Mesendoderm (in vitro differentiated cells): ENCODE measurements at regions not wholly inside any gene's neighbourhood (a gene's known extent, or its start where the extent isn't known, plus 50 kb on each side); places are given as distances from the start of the nearest gene placed in this dataset.
"Not testable (repeated sequence)": the region's sequence is repeated elsewhere in the genome, so short reads cannot be mapped to it uniquely, and the experiment has no call there.

ENCODE experiments used
- DNase-seq: peaks from one replicate; pipeline ENCODE4 v3.0.0; 2013
- H2AK5ac ChIP-seq: 2 replicates; pipeline ENCODE4 v1.6.1; 2013; ENCODE audit warnings: low read length, inconsistent platforms
- H2BK120ac ChIP-seq: 2 replicates; pipeline ENCODE4 v1.6.1; 2013; ENCODE audit warnings: low read depth, mild to moderate bottlenecking, low read length, moderate library complexity, mixed read lengths
- H2BK15ac ChIP-seq: replicated peaks from 2 replicates; pipeline ENCODE4 v1.6.1; 2013; ENCODE audit warnings: low read depth, mild to moderate bottlenecking, moderate library complexity
- H2BK5ac ChIP-seq: 2 replicates; pipeline ENCODE4 v1.6.1; 2013; ENCODE audit warnings: low read length, inconsistent platforms
- H3K18ac ChIP-seq: 2 replicates; pipeline ENCODE4 v1.6.1; 2013; ENCODE audit warnings: mild to moderate bottlenecking, low read length, mixed read lengths
- H3K23ac ChIP-seq: one replicate; pipeline ENCODE4 v1.6.1; 2013; ENCODE audit warnings: low read length
- H3K27ac ChIP-seq: 2 replicates; pipeline ENCODE4 v1.5.1; 2013; ENCODE audit warnings: low read depth, mild to moderate bottlenecking, inconsistent platforms, low read length, moderate library complexity
- H3K27me3 ChIP-seq: 2 replicates; pipeline ENCODE4 v1.6.1; 2013; ENCODE audit warnings: low read length, control low read depth, mild to moderate bottlenecking, inconsistent platforms; ENCODE audit not compliant: insufficient read depth, poor library complexity
- H3K36me3 ChIP-seq: 2 replicates; pipeline ENCODE4 v1.6.1; 2013; ENCODE audit warnings: low read length, inconsistent platforms; ENCODE audit not compliant: control insufficient read depth, insufficient read depth
- H3K4ac ChIP-seq: one replicate; pipeline ENCODE4 v1.6.1; 2013; ENCODE audit warnings: low read depth, mild to moderate bottlenecking, low read length, moderate library complexity
- H3K4me1 ChIP-seq: 2 replicates; pipeline ENCODE4 v1.6.1; 2013; ENCODE audit warnings: low read depth, low read length, inconsistent platforms; ENCODE audit not compliant: control insufficient read depth
- H3K4me2 ChIP-seq: 2 replicates; pipeline ENCODE4 v1.6.1; 2013; ENCODE audit warnings: low read length
- H3K4me3 ChIP-seq: 2 replicates; pipeline ENCODE4 v1.5.1; 2013; ENCODE audit warnings: mild to moderate bottlenecking, low read length
- H3K56ac ChIP-seq: one replicate; pipeline ENCODE4 v1.6.1; 2013; ENCODE audit warnings: low read length
- H3K79me1 ChIP-seq: 2 replicates; pipeline ENCODE4 v1.6.1; 2013; ENCODE audit warnings: low read length, inconsistent platforms
- H3K79me2 ChIP-seq: 2 replicates; pipeline ENCODE4 v1.6.1; 2013; ENCODE audit warnings: mild to moderate bottlenecking, low read length; ENCODE audit not compliant: control insufficient read depth, insufficient read depth
- H3K9ac ChIP-seq: 2 replicates; pipeline ENCODE4 v1.6.1; 2013; ENCODE audit warnings: low read length, inconsistent platforms
- H4K5ac ChIP-seq: one replicate; pipeline ENCODE4 v1.6.1; 2013; ENCODE audit warnings: low read length
- H4K8ac ChIP-seq: one replicate; pipeline ENCODE4 v1.6.1; 2013; ENCODE audit warnings: low read depth, mild to moderate bottlenecking, control low read depth, low read length, moderate library complexity
- WGBS: extraction: QIAGEN DNeasy Blood & Tissue Kit; methylation state at CpG from one replicate; pipeline ENCODE4 v1.1.7; 2013; ENCODE audit warnings: low lambda C conversion rate, missing lambda C conversion rate; ENCODE audit not compliant: insufficient coverage; ENCODE audit errors: extremely low coverage; 5-methylcytosine and 5-hydroxymethylcytosine counted together

- H2BK5ac ChIP-seq, H3K4me2 ChIP-seq, H3K79me2 ChIP-seq, H4K5ac ChIP-seq, H3K79me1 ChIP-seq, H3K27ac ChIP-seq, H3K18ac ChIP-seq, H3K56ac ChIP-seq, H3K4me1 ChIP-seq, H2BK120ac ChIP-seq, H2BK15ac ChIP-seq, H3K4ac ChIP-seq, H3K27me3 ChIP-seq, H4K8ac ChIP-seq, H3K36me3 ChIP-seq, H3K4me3 ChIP-seq, H3K23ac ChIP-seq, H3K9ac ChIP-seq, H2AK5ac ChIP-seq, DNase-seq: not testable (repeated sequence)
- WGBS: no CpG with 5 or more reads among the region's 3 CpGs
Measured at GRCh38 chr9:63347347-63347746, 1937.7 kb downstream of the FOXD4L5 start.

GRCh38 chr9:63346310-63347048 is 1938.5 kb downstream of the FOXD4L5 start:
- not testable (repeated sequence) for H3K56ac ChIP-seq, H3K4me2 ChIP-seq, H3K4ac ChIP-seq, H2BK120ac ChIP-seq, H4K5ac ChIP-seq, H3K79me1 ChIP-seq, H4K8ac ChIP-seq, H3K18ac ChIP-seq, H3K4me1 ChIP-seq, H2AK5ac ChIP-seq, H3K27ac ChIP-seq, H2BK15ac ChIP-seq, H3K27me3 ChIP-seq, H3K23ac ChIP-seq, H3K79me2 ChIP-seq, H3K36me3 ChIP-seq, H3K9ac ChIP-seq, H2BK5ac ChIP-seq, H3K4me3 ChIP-seq
- WGBS: no CpG with 5 or more reads among the region's 14 CpGs
- DNase-seq: peak; percentile 54

- H2AK5ac ChIP-seq, H3K18ac ChIP-seq, H3K4me1 ChIP-seq, H3K9ac ChIP-seq, H3K23ac ChIP-seq, DNase-seq, H3K4ac ChIP-seq, H2BK120ac ChIP-seq, H3K36me3 ChIP-seq, H3K4me2 ChIP-seq, H3K79me2 ChIP-seq, H4K8ac ChIP-seq, H3K56ac ChIP-seq, H3K79me1 ChIP-seq, H2BK15ac ChIP-seq, H4K5ac ChIP-seq, H3K4me3 ChIP-seq, H3K27ac ChIP-seq, H3K27me3 ChIP-seq, H2BK5ac ChIP-seq: not testable (repeated sequence)
- no CpG with 5 or more reads among the region's 5 CpGs for WGBS
Measured at GRCh38 chr9:63344408-63344807, 1940.6 kb downstream of the FOXD4L5 start.

- H3K56ac ChIP-seq, H3K4me1 ChIP-seq, H4K8ac ChIP-seq, H2AK5ac ChIP-seq, H3K27ac ChIP-seq, H3K79me1 ChIP-seq, H3K18ac ChIP-seq, H3K4ac ChIP-seq, H3K4me3 ChIP-seq, H3K9ac ChIP-seq, H2BK15ac ChIP-seq, H3K23ac ChIP-seq, H3K4me2 ChIP-seq, H2BK5ac ChIP-seq, H3K36me3 ChIP-seq, H2BK120ac ChIP-seq, H3K27me3 ChIP-seq, H3K79me2 ChIP-seq, H4K5ac ChIP-seq: not testable (repeated sequence)
- DNase-seq: peak; percentile 66
- WGBS: no CpG with 5 or more reads among the region's 4 CpGs
Measured at GRCh38 chr9:63342528-63342927, 1942.5 kb downstream of the FOXD4L5 start.

GRCh38 chr9:63337899-63338604 is 1947.0 kb downstream of the FOXD4L5 start:
- not testable (repeated sequence) for H3K23ac ChIP-seq, H3K9ac ChIP-seq, H3K4ac ChIP-seq, H2BK5ac ChIP-seq, H2BK120ac ChIP-seq, H4K8ac ChIP-seq, H3K79me1 ChIP-seq, H4K5ac ChIP-seq, H3K4me1 ChIP-seq, H3K79me2 ChIP-seq, H3K4me3 ChIP-seq, H3K36me3 ChIP-seq, H3K56ac ChIP-seq, DNase-seq, H3K18ac ChIP-seq, H2BK15ac ChIP-seq, H2AK5ac ChIP-seq, H3K27ac ChIP-seq, H3K27me3 ChIP-seq, H3K4me2 ChIP-seq
- WGBS: no CpG with 5 or more reads among the region's 6 CpGs
